ENCODE measurements at regions not wholly inside any gene's neighbourhood (a gene's known extent, or its start where the extent isn't known, plus 50 kb on each side); places are given as distances from the start of the nearest gene placed in this dataset.

GRCh38 chr22:47734511-47734910, 972.1 kb downstream of the TBC1D22A start:
- no peak for TF ChIP-seq CTCF (IDR thresholded peaks at IDR 0.05; ENCODE audit: borderline replicate concordance, insufficient read depth, low read depth, low read length)
- H3K4me3 ChIP-seq (ENCODE audit: low read depth, low read length), result no peak overlapping the region

- no peak for TF ChIP-seq CTCF (IDR thresholded peaks at IDR 0.05; ENCODE audit: borderline replicate concordance, insufficient read depth, low read depth, low read length)
- H3K4me3 ChIP-seq (ENCODE audit: low read depth, low read length), result no peak overlapping the region
Measured at GRCh38 chr22:47727641-47728040, 965.2 kb downstream of the TBC1D22A start.

- H3K4me3 ChIP-seq (ENCODE audit: low read depth, low read length), result no peak overlapping the region
- TF ChIP-seq CTCF (IDR thresholded peaks at IDR 0.05; ENCODE audit: borderline replicate concordance, insufficient read depth, low read depth, low read length), result no peak
Measured at GRCh38 chr22:47724751-47725150, 962.3 kb downstream of the TBC1D22A start.

GRCh38 chr22:47724030-47724429, 961.6 kb downstream of the TBC1D22A start:
- no peak for TF ChIP-seq CTCF (IDR thresholded peaks at IDR 0.05; ENCODE audit: borderline replicate concordance, insufficient read depth, low read depth, low read length)

GRCh38 chr22:47718337-47718736, 955.9 kb downstream of the TBC1D22A start:
- no peak for TF ChIP-seq CTCF (IDR thresholded peaks at IDR 0.05; ENCODE audit: borderline replicate concordance, insufficient read depth, low read depth, low read length)
- H3K4me3 ChIP-seq (ENCODE audit: low read depth, low read length), result no peak overlapping the region

More at GRCh38 chr22:47724030-47724429, 961.6 kb downstream of the TBC1D22A start:
- H3K4me3 ChIP-seq (ENCODE audit: low read depth, low read length), result no peak overlapping the region

- H3K4me3 ChIP-seq (ENCODE audit: low read depth, low read length), result no peak overlapping the region
- no peak for TF ChIP-seq CTCF (IDR thresholded peaks at IDR 0.05; ENCODE audit: borderline replicate concordance, insufficient read depth, low read depth, low read length)
Measured at GRCh38 chr22:47716890-47717615, 954.6 kb downstream of the TBC1D22A start.

GRCh38 chr22:47715866-47716578, 953.6 kb downstream of the TBC1D22A start:
- no peak for TF ChIP-seq CTCF (IDR thresholded peaks at IDR 0.05; ENCODE audit: borderline replicate concordance, insufficient read depth, low read depth, low read length)
- H3K4me3 ChIP-seq (ENCODE audit: low read depth, low read length), result no peak overlapping the region
